Spleen (tissue), 7 donors: ENCODE measurements at regions not wholly inside any gene's neighbourhood (a gene's known extent, or its start where the extent isn't known, plus 50 kb on each side); places are given as distances from the start of the nearest gene placed in this dataset.

ENCODE experiments used
- CTCF ChIP-seq, 11 experiments: fragments of 200-600 bp in 7 of 11; fragments of 450-650 bp in 4 of 11; sonication (generic) in 4 of 11; IDR thresholded peaks in 8 of 11; conservative IDR thresholded peaks in 3 of 11; 1 replicate in 7 of 11; 2 replicates in 4 of 11; pipeline versions ENCODE4 v1.4.0 to v1.8.0; 2016 to 2021; ENCODE audit warnings: antibody characterized with exemption in 11 of 11, inconsistent platforms in 4 of 11, mild to moderate bottlenecking in 1 of 11
- POLR2A ChIP-seq, 3 donors: fragments of 450-650 bp; IDR thresholded peaks; one replicate each; pipeline ENCODE4 v1.5.1; 2017; ENCODE audit warnings: antibody characterized with exemption in 3 of 3, mild to moderate bottlenecking in 1 of 3
- POLR2AphosphoS5 ChIP-seq, 3 donors: sonication (generic); formaldehyde crosslinking; IDR thresholded peaks; one replicate each; pipeline ENCODE4 v1.5.1; 2017; ENCODE audit warnings: antibody characterized with exemption in 3 of 3
- donor health status: DM: no; HTN: no; CAD: no; lungs with moderate emphysema.
- donor health status: DM: no; HTN: no; CAD: no.
- donor health status: DM: no; HTN: no; CAD: no.

- TF ChIP-seq POLR2A (IDR thresholded peaks at IDR 0.05) (no peak), POLR2AphosphoS5 (IDR thresholded peaks at IDR 0.05) (no peak), CTCF (IDR thresholded peaks at IDR 0.05 in 8 of 11, conservative IDR thresholded peaks at IDR 0.05 in 3 of 11) (no peak)
These were observed 70.6 kb upstream of the ARID5B start for GRCh38 chr10:61830846-61831273.
